Coronary artery (tissue), 2 donors: ENCODE measurements at regions not wholly inside any gene's neighbourhood (a gene's known extent, or its start where the extent isn't known, plus 50 kb on each side); places are given as distances from the start of the nearest gene placed in this dataset.

ENCODE experiments used
- DNase-seq: peaks from one replicate; pipeline ENCODE4 v3.0.0-alpha.2; 2017; ENCODE audit warnings: low spot score
- H3K27ac ChIP-seq, 2 donors: fragments of 200-600 bp; sonication (generic); one replicate each; pipeline ENCODE4 v1.5.1; 2016 to 2019
- H3K4me3 ChIP-seq: fragments of 200-600 bp; sonication (generic); 2 replicates; pipeline ENCODE4 v1.5.1; 2016; ENCODE audit warnings: mild to moderate bottlenecking, moderate library complexity
- TF ChIP-seq, protein P1 (sequence below): fragments of 200-600 bp; sonication (generic); IDR thresholded peaks from one replicate; pipeline ENCODE4 v1.5.1; 2019; ENCODE audit warnings: antibody characterized with exemption

GRCh38 chr2:8065191-8065590, 616.7 kb upstream of the ID2 start:
- DNase-seq: no peak
- TF ChIP-seq, protein P1, sequence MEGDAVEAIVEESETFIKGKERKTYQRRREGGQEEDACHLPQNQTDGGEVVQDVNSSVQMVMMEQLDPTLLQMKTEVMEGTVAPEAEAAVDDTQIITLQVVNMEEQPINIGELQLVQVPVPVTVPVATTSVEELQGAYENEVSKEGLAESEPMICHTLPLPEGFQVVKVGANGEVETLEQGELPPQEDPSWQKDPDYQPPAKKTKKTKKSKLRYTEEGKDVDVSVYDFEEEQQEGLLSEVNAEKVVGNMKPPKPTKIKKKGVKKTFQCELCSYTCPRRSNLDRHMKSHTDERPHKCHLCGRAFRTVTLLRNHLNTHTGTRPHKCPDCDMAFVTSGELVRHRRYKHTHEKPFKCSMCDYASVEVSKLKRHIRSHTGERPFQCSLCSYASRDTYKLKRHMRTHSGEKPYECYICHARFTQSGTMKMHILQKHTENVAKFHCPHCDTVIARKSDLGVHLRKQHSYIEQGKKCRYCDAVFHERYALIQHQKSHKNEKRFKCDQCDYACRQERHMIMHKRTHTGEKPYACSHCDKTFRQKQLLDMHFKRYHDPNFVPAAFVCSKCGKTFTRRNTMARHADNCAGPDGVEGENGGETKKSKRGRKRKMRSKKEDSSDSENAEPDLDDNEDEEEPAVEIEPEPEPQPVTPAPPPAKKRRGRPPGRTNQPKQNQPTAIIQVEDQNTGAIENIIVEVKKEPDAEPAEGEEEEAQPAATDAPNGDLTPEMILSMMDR: no peak
- Histone ChIP-seq H3K27ac (no peak overlapping the region), H3K4me3 (no peak overlapping the region)

GRCh38 chr2:8067784-8068336, 614.0 kb upstream of the ID2 start:
- Histone ChIP-seq H3K4me3 (no peak overlapping the region), H3K27ac (no peak overlapping the region)
- no peak for DNase-seq
- TF ChIP-seq, protein P1: no peak

- no peak for DNase-seq
- Histone ChIP-seq H3K4me3 (no peak overlapping the region), H3K27ac (no peak overlapping the region)
- TF ChIP-seq, protein P1: no peak
Measured at GRCh38 chr2:8072907-8073306, 608.9 kb upstream of the ID2 start.

GRCh38 chr2:8073916-8074315, 607.9 kb upstream of the ID2 start:
- TF ChIP-seq, protein P1: no peak
- Histone ChIP-seq H3K4me3 (no peak overlapping the region), H3K27ac (no peak overlapping the region)
- DNase-seq: no peak

- Histone ChIP-seq H3K27ac (no peak overlapping the region), H3K4me3 (no peak overlapping the region)
- TF ChIP-seq, protein P1: no peak
- no peak for DNase-seq
Measured at GRCh38 chr2:8076448-8077342, 605.2 kb upstream of the ID2 start.

- no peak for DNase-seq
- TF ChIP-seq, protein P1: no peak
- no peak overlapping the region for H3K4me3 ChIP-seq
- no peak overlapping the region for H3K27ac ChIP-seq
Measured at GRCh38 chr2:8078705-8079104, 603.2 kb upstream of the ID2 start.

GRCh38 chr2:8080063-8080462, 601.8 kb upstream of the ID2 start:
- Histone ChIP-seq H3K27ac (no peak overlapping the region), H3K4me3 (no peak overlapping the region)
- TF ChIP-seq, protein P1: no peak
- DNase-seq: no peak
